ENCODE measurements at regions not wholly inside any gene's neighbourhood (a gene's known extent, or its start where the extent isn't known, plus 50 kb on each side); places are given as distances from the start of the nearest gene placed in this dataset.
"Not testable (repeated sequence)": the region's sequence is repeated elsewhere in the genome, so short reads cannot be mapped to it uniquely, and the experiment has no call there.

DNA sequence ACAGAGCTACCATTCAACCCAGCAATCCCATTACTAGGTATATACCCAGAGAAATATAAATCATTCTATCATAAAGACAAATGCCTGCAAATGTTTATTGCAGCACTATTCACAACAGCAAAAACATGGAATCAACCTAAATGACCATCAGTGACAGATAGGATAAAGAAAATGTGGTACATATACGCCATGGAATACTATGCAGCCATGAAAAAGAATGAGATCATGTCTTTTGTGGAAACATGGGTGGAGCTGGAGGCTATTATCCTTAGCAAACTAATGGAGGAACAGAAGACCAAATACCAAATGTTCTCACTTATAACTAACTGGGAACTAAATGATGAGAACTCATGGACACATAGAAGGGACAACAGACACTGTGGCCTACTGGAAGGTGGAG is 318.9 kb downstream of the ZIC3 start:
- not testable (repeated sequence) for DNase-seq

DNA sequence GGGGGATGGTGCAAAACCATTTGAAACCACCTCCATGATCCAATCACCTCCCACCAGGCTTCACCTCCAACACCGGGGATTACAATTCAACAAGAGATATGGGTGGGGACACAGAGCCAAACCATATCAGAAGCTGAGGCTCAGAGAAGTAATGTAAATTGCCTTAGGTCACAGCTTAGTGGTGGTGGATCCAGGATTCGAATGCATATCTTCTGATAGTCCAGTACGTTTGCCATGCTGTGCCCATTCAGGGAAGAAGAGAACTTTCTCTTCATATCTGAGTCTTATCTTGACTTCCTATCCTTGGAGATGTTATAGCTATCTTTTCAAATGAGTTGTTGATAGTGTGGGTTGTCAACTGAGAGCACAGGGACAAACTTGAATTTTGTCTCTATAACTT is 325.5 kb downstream of the ZIC3 start:
- no peak for DNase-seq

GRCh38 chrX:137896123-137896522 is 330.2 kb downstream of the ZIC3 start:
- DNase-seq = no peak

- DNase-seq = no peak
Measured at GRCh38 chrX:137915466-137915865, 349.5 kb downstream of the ZIC3 start.

GRCh38 chrX:137916090-137916746 is 350.3 kb downstream of the ZIC3 start:
- DNase-seq = no peak

GRCh38 chrX:137926090-137926489 is 360.2 kb downstream of the ZIC3 start:
- DNase-seq = no peak

DNA sequence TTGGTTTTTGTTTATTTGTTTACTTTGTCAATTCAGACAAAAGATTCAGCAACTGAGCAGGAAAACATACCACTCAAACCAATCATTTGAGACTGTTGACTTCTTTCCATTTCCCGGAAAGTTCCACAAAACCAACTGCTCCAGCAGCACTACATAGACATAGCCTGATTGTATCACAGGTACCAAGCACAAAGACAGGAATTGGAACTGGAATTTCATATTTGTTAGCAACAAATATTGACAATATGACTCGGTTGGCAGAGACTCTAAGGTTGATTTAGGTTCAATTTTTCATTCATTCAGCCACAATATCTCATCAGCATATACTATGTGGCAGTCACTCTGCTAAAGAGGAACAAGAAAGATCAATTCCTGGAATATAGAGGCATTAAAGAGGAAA is 364.0 kb downstream of the ZIC3 start:
- no peak for DNase-seq

- DNase-seq = no peak
Measured at GRCh38 chrX:137930533-137930932, 364.6 kb downstream of the ZIC3 start.

DNA sequence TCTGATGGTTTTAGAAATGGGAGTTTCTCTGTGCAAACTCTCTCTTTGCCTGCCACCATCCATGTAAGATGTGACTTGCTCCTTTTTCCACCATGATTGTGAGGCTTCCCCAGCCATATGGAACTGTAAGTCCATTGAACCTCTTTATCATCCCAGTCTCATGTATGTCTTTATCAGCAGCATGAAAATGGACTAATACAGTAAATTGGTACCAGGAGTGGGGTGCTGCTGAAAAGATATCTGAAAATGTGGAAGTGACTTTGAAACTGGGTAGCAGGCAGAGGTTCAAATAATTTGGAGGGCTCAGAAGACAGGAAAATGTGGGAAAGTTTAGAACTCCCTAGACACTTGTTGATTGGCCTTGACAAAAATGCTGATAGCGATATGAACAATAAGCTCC is 368.3 kb downstream of the ZIC3 start:
- DNase-seq = not testable (repeated sequence)

DNA sequence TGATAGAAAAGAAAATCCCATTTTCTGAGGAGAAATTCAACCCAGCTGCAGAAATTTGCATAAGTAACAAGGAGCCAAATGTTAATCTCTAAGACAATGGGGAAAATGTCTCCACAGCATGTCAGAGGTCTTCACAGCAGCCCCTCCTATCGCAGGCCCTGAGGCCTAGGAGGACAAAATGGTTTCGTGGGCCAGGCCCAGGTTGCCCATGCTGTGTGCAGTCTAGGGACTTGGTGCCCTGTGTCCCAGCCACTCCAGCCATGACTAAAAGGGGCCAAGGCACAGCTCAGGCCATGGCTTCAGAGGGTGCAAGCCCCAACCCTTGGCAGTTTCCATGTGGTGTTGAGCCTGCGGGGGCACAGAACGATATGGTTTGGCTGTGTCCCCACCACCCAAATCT is 369.0 kb downstream of the ZIC3 start:
- not testable (repeated sequence) for DNase-seq

GRCh38 chrX:137945470-137945869 is 379.5 kb downstream of the ZIC3 start:
- DNase-seq = no peak

DNA sequence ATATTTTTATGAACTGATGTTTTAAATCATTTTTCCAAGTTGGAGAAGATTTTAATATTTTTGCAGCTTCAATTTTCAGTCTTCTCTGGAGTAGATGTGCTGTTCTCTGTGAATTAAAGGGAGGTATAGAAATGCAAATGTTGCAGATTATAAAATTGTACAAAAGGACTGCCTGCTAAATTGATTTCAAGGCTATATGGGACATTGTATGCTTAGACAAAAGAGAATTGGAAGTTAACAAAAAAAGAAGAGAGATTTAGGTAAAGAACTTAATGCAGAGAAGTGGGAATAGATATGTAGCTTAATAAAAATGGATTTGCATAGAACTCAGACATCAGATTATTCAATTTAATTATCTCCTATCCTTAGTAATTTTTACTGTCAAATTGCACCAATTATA is 403.3 kb downstream of the ZIC3 start:
- no peak for DNase-seq

DNA sequence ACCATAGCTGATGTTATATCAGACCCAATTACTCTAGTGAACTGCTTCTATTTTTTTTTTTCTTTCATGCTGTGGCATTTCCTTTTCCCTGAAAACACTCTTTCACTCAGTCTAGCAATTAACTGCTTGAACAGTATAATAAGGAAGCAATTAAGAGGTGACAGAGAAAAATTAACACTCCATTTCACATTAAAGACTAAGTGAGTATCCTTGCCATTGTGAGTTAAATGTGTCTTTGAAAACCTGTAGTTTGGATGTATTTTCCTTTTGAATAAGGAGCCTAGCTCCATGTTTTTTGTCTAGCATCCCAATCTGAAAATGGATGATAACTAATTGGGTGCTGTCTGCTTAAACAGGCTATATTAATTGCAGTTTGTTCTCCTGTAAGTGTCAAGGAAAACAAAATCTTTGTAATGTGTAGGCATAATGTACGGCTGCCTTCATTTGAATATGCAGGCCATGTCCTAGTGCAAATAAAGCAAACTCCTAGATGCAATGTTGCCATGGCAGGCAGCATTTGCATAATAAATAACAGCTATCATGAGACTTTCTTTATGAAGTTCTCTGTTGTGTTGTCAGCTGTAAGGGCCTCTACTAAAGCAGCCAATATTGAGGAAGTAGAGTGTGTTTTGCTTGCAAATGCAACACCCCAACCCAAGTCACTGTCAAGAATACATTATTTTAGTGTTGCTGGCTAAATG is 416.7 kb downstream of the ZIC3 start:
- DNase-seq = no peak

DNA sequence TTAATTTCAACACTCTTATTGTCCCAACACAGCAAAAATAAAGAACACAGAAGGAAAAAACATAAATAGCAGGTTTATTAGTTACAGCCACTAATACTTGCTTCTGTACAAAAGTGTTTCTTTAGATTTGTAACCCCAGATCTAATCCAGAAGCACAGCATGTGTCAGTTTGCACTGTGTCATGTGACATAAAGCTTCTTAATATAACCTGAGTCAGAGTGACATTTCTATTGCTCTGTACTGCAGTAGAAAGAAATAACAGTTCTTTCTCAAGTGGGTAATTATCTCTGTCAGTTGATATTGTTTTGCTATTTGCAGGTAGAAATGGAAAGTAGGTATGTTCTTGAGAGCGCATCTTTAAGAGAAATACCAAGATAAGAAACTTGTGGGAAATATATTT is 422.5 kb downstream of the ZIC3 start:
- no peak for DNase-seq

DNA sequence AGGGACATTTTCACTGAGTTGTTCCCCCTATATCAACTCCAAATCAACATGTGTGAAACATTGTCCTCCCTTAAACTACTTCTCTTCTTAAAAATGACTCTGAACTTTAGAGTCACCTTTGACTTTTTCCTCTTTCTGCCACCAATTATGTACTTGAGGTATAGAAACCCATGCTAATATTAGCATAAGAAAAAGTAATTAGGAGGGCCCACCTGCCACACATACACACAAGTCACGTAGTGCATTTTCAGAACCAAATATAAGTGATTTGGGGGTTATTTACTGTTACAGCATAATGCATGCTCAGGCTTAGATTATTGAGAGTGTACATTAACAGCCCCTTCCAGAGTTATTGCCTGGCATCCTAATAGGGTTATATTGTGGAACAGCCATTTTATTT is 432.7 kb downstream of the ZIC3 start:
- DNase-seq = no peak

DNA sequence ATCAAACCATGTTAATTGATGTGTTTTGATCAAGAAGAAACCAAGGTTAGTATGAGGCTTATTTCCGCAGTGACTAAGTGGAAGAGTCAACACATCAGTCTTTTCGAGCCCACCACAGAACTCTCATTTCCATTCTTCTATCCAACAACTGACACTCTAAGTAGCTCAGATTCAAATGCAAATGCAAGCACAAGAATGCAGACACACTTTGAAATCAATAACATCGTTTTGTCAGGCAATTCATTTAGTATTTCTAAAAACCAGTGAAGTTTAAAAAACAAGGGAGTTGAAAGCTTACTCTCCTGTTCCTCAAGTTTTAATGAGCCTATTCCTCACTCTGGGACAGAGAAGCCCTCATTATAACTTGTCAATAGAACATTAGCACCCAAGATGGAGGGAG is 433.1 kb downstream of the ZIC3 start:
- no peak for DNase-seq

DNA sequence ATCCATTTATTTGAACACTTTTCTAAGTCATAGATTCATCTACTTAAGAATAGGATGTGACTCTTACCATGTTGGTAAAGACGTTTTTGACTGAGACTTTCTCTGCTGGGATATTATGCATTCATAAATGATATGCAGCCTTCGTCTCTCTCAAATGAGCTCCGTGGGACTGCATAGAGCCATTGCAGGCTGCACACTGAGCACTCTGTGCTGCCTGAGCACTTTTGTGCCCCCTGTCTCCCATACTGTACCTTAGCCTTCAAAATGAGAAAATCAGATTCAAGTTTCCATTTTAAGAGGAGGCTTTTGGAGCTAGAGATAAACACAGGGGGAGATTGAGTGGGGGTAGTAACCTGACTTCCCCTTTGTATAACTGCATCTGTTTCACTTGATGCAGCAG is 433.6 kb downstream of the ZIC3 start:
- no peak for DNase-seq

GRCh38 chrX:138001226-138001625 is 435.3 kb downstream of the ZIC3 start:
- no peak for DNase-seq

DNA sequence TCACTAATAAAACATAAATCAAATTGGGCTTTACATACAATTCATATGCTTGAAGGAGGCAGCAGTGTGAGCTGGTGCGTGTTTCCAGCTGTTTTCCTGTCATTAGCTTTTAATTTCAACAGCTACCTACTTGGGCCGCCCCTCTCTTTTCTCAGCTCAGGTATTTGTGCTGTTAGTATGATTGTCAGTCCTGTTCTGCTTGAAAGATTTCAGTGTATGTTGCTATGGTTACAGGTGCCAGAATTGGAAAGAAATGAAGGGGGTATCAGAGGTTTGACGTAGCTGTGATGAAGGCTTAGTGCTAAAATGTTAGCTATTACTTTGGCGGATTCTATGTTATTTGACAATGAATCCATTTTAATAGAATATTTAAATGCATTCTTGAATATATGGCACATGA is 440.3 kb downstream of the ZIC3 start:
- no peak for DNase-seq

- DNase-seq = no peak
Measured at GRCh38 chrX:138008281-138008680, 442.4 kb downstream of the ZIC3 start.

DNA sequence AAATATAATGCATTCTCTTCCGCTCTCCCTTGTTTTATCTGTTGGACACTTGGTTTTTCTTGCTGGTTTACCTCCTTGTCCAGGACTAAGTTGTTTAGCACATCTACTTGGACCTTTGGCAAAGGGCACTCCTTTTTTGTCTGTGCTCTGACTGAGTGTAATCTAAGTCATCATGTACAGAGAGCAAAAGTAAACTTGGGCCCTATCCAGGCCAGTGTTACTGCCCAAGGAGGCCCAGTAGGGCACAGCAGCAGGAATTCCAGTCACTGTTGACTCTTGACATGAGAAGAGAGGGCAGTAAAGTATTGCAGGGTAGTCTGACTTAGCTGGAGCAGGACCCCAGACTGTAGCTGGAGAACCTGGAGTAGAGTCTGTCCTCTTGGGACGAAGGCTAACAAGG is 445.5 kb downstream of the ZIC3 start:
- no peak for DNase-seq

GRCh38 chrX:138014577-138014976 is 448.6 kb downstream of the ZIC3 start:
- no peak for DNase-seq

DNA sequence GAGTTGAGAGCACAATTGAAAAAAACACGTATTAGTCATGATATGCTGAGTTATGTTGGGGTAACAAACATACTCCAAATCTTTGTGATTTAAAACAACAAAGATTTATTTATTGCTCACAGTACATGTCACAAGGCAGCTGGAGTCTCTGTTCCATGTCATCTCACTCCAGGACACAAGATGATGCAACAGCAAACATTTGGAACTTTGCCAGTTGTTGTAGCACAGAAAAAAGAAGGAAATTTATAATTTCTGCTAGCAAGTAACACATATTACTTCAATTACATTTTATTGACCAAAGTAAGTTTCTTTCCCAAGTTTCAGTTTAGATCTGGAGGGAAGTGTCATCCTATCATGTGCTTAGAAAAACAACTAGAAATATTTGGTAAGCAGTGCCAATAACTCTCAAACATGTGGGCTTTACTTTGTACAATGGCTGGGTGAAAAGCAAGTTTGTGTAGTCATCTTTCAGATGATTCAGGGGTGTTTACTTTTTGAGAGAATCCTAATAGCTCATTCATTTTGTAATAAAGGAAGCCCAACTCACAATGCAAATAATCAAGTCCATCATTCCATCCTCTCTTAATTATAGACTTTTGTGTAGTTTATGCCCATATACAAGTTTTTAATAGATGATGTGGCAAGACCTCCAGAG is 452.3 kb downstream of the ZIC3 start:
- peak in 1 of 4 experiments; percentile 7 for DNase-seq

- DNase-seq = no peak
Measured at GRCh38 chrX:138020941-138021340, 455.0 kb downstream of the ZIC3 start.
